Right cardiac atrium (tissue), 5 donors: ENCODE measurements at regions not wholly inside any gene's neighbourhood (a gene's known extent, or its start where the extent isn't known, plus 50 kb on each side); places are given as distances from the start of the nearest gene placed in this dataset.
"Not testable (repeated sequence)": the region's sequence is repeated elsewhere in the genome, so short reads cannot be mapped to it uniquely, and the experiment has no call there.

Source experiments
- ATAC-seq, 2 donors: fragments of 200-7000 bp; cut with Tn5 transposase; one replicate each; pipeline versions ENCODE4 v1.8.0 to v1.9.1; 2020; ENCODE audit warnings: moderate library complexity in 2 of 2, mild to moderate bottlenecking in 1 of 2
- DNase-seq, 3 donors: peaks; one replicate each; pipeline ENCODE4 v3.0.0-alpha.2; 2020
- H3K27ac ChIP-seq: one replicate; pipeline ENCODE4 v1.5.1; 2013; ENCODE audit warnings: mild to moderate bottlenecking, low read length, control low read depth, moderate library complexity
- H3K27me3 ChIP-seq: one replicate; pipeline ENCODE4 v1.6.1; 2013; ENCODE audit not compliant: control insufficient read depth, insufficient read depth
- H3K4me1 ChIP-seq: one replicate; pipeline ENCODE4 v1.6.1; 2013; ENCODE audit warnings: low read length; ENCODE audit not compliant: control insufficient read depth, insufficient read depth
- H3K4me3 ChIP-seq: one replicate; pipeline ENCODE4 v1.5.1; 2013; ENCODE audit warnings: low read length, control low read depth
- H3K9me3 ChIP-seq: one replicate; pipeline ENCODE4 v1.6.1; 2013; ENCODE audit warnings: low read length; ENCODE audit not compliant: control insufficient read depth
- WGBS: extraction: QIAGEN DNeasy Blood & Tissue Kit; methylation state at CpG from one replicate; pipeline ENCODE4 v1.1.7; 2013; 5-methylcytosine and 5-hydroxymethylcytosine counted together
- intact Hi-C, 4 donors: fragments of 100-400 bp; cut with DNase I; formaldehyde crosslinking; loops; one replicate each; pipeline versions ENCODE4 v1.11.0 to v1.14.0; 2022 to 2023
- donor health status: healthy with polysubstance abuse.
- donor health status: DM: no; HTN: yes; CAD: no.
- donor health status: DM: no; HTN: no; CAD: no.
- donor health status: DM: no; HTN: yes; CAD: no; lungs with severe emphysema.
- donor health status: DM: yes; HTN: yes; CAD: no.

DNA sequence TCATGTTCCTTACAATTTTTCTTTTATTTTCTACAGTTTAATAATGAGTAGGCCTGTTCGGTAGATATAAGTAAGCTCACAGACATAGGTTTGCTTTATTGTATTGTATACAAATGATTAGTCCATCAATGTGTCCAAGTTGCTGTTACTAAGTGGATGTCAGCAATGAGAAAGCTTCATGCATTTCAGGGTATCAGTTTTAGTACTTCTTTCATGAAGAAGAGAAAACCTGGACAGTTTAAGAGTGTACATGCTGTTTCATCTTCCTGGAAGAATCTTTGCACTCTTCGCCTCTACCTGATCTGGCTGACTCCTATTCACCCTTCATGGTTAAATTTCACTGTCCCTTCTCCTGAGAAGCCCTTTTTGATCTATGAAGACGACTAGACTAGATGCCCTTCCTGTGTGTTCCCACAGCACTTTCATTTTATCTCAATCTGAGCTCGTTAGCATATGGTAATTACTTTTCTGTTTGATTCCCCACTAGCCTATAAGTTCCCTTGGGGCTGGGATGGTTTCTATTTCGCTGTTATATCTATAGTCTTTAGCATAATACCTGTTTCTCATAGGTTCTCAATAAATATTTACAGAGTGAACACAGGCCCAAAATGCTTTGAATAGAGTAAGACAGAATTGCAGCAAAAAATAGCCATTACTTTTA is 70.7 kb downstream of the CETN3 start:
- Histone ChIP-seq H3K4me3 (no peak overlapping the region), H3K27ac (no peak overlapping the region), H3K9me3 (no peaks in the 10 kb centered on the region), H3K4me1 (no peaks in the 10 kb centered on the region), H3K27me3 (no peaks in the 10 kb centered on the region)
- ATAC-seq: no peak
- no peak for DNase-seq
- WGBS: 66% methylated on average over 5 of the region's 5 CpGs
- intact Hi-C loops: no loop called here

DNA sequence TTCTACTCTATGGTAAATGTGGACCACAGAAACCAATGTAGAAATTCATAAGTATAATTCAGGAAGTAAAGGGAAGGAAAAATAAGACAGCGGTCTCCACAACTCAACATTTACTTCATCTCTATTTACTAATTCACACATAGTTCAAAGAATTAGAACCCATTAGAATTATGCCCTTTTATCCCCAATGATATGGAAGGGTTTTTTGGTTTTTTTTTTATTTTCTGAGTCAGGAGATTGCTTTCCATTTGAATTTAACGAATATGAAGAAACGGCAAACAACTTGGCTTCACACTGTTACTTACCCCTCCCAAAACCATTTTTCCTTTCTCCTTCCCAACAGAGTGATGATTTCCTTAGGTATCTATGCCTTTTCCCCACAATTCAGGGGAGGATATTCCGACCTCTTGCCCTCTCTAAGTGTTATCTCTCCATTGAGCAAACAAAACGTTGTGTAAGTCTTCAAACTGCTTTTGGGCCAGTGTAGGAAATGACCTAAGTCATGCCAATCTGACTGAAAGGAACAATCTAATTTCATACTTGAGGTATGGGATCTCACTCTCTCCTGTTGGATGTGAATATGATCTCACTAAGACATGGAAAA is 72.0 kb downstream of the CETN3 start:
- no peaks in the 10 kb centered on the region for H3K9me3 ChIP-seq
- no peak overlapping the region for H3K4me3 ChIP-seq
- H3K27ac ChIP-seq: no peak overlapping the region
- DNase-seq (no peak), ATAC-seq (no peak)
- 63% methylated on average over 5 of the region's 5 CpGs for WGBS
- H3K4me1 ChIP-seq: no peaks in the 10 kb centered on the region
- intact Hi-C loops: no loop called here
- H3K27me3 ChIP-seq: no peaks in the 10 kb centered on the region

DNA sequence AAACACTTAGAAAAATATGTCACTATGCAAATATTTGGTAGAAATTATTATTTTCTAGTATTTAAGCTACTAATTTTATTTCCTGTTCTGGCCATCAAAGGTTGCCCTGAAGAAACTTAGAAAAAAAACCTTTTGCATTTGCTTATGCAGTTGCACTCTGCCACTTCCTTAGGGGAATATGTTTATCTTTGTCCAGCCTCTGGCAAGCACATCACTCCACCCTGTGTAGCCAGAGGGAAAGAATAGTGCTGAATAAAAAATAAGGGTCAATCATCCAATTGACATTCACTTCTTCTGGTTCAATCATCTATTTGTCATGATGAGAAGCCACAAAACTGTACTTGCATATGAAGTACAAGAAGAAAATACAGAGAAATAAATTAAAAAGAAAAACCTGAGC is 72.8 kb downstream of the CETN3 start:
- ATAC-seq (no peak), DNase-seq (no peak)
- intact Hi-C loops: no loop called here
- Histone ChIP-seq H3K27me3 (no peaks in the 10 kb centered on the region), H3K4me1 (no peaks in the 10 kb centered on the region), H3K4me3 (no peak overlapping the region), H3K9me3 (no peaks in the 10 kb centered on the region), H3K27ac (no peak overlapping the region)

DNA sequence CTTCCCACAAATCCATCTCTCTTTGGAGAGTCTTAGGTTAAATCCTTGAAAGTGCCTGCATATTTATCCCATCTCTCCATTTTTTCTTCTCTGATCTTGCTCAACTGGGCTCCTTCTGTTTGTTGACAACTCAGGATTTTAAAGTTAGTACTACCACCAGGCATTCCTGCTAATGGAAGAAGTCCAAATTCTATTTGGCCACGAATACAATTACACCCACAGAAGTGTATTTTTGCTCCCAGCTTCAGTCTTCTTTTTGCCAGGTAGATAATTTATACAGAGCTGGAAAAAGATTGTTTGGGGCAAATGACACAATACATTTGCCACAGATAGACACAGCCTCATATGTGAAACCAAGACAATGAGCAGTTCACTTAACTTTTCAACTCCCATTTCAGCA is 74.8 kb downstream of the CETN3 start:
- intact Hi-C loops: no loop called here
- no peak overlapping the region for H3K27ac ChIP-seq
- ATAC-seq (no peak), DNase-seq (no peak)
- H3K9me3 ChIP-seq: no peaks in the 10 kb centered on the region
- H3K27me3 ChIP-seq: no peaks in the 10 kb centered on the region
- H3K4me3 ChIP-seq: no peak overlapping the region
- 22% methylated on average over 1 of the region's 1 CpG for WGBS
- H3K4me1 ChIP-seq: no peaks in the 10 kb centered on the region

DNA sequence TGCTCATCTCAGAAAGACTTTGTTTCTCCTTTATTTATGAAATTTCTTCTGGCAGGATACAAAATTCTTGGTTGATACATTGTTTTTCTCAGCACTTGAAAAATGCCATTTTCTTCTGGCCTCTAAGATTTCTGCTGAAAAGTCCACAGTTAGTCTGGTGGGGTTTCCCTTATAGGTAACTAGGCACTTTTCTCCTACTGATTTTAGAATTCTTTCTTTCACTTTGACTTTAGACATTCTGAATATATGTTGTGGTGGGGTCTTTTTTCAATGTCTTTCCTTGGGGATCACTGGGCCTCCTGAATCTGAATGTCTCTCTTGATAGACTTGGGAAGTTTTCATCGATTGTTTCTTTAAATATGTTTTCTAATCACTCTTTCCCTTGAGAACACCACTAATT is 79.6 kb downstream of the CETN3 start:
- WGBS: 88% methylated on average over 1 of the region's 1 CpG
- H3K4me3 ChIP-seq: no peak overlapping the region
- no peaks in the 10 kb centered on the region for H3K4me1 ChIP-seq
- H3K9me3 ChIP-seq: no peaks in the 10 kb centered on the region
- H3K27ac ChIP-seq: no peak overlapping the region
- H3K27me3 ChIP-seq: no peaks in the 10 kb centered on the region
- DNase-seq (no peak), ATAC-seq (no peak)
- intact Hi-C loops: no loop called here

DNA sequence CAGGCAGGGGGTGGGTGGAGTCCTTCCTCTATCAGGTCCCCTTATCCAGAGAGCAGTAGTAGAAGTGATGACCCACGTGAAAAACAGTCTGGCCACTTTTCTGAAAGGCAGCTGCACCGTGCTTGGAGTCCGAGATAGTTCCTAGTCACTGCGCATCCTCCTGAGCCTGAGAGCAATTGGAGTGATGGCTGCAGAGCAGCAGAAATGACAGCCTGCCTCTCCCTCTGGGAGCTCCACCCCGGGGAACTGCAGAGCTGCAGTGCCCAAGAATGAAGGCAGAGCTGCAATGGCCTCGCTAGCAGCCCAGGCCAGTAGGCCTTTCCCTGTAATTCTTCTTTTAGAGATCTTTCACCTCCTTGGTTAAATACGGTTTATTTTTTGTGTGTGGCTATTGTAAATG is 82.6 kb downstream of the CETN3 start:
- DNase-seq (no peak), ATAC-seq (no peak)
- WGBS: 55% methylated on average over 7 of the region's 7 CpGs

DNA sequence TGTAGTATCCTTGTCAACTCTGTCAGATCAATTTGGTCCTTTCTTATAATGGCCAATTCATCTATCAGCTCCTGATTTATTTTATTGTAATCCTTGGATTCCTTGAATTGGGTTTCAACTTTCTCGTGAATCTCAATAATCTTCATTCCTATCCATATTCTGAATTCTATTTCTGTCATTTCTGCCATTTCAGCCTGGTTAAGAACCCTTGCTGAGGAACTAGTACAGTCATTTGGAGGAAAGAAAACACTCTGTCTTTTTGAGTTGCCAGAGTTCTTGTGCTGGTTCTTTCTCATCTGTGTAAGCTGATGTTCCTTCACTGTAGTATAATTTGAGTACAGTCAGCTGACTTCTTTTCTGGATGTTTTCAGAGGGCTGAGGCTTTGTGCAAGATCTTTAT is 84.5 kb downstream of the CETN3 start:
- Histone ChIP-seq H3K27ac (no peak overlapping the region), H3K4me3 (no peak overlapping the region), H3K4me1 (no peaks in the 10 kb centered on the region), H3K27me3 (no peaks in the 10 kb centered on the region), H3K9me3 (no peaks in the 10 kb centered on the region)
- ATAC-seq: no peak
- no peak for DNase-seq
- WGBS: 90% methylated on average over 1 of the region's 1 CpG
- intact Hi-C loops: no loop called here

More for the DNA sequence above, 82.6 kb downstream of the CETN3 start:
- Histone ChIP-seq H3K27ac (no peak overlapping the region), H3K4me1 (no peaks in the 10 kb centered on the region), H3K9me3 (no peaks in the 10 kb centered on the region), H3K27me3 (no peaks in the 10 kb centered on the region), H3K4me3 (no peak overlapping the region)
- intact Hi-C loops: no loop called here

DNA sequence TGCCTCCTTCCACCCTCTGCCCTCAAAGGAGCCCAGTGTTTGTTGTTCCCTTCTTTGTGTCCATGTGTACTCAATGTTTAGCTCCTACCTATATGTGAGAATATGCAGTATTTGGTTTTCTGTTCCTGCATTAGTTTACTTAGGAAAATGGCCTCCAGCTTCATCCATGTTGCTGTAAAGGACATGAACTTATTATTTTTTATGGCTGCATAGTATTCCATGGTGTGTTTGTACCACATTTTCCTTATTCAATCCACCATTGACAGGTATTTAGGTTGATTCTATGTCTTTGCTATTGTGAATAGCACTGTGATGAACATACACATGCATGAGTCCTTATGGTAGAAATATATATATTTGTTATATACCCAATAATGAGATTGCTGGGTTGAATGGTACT is 89.2 kb downstream of the CETN3 start:
- H3K4me3 ChIP-seq, H3K9me3 ChIP-seq, H3K4me1 ChIP-seq, intact Hi-C loops, ATAC-seq, H3K27me3 ChIP-seq, DNase-seq, H3K27ac ChIP-seq: not testable (repeated sequence)

DNA sequence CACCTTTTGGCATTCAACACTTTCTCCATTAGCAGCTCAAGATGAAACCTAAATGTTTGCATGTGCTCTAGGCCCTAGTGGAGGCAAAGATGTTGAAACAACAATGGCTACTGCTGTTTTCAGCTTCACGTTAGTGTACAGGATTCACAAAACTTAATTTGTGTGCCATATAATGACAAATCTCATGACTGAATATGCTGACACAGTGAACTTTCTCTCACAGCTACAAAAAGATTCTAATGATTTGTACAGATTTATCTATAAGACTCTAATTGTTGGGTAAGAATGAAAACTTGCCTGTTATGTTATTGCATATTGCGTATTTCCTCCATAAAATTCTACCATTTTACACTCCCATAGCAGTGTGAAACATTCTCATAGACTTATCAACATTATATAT is 97.5 kb downstream of the CETN3 start:
- H3K9me3 ChIP-seq: no peaks in the 10 kb centered on the region
- intact Hi-C loops: no loop called here
- DNase-seq (no peak), ATAC-seq (no peak)
- no peaks in the 10 kb centered on the region for H3K4me1 ChIP-seq
- H3K4me3 ChIP-seq: no peak overlapping the region
- 90% methylated on average over 2 of the region's 2 CpGs for WGBS
- H3K27ac ChIP-seq: no peak overlapping the region
- H3K27me3 ChIP-seq: no peaks in the 10 kb centered on the region

DNA sequence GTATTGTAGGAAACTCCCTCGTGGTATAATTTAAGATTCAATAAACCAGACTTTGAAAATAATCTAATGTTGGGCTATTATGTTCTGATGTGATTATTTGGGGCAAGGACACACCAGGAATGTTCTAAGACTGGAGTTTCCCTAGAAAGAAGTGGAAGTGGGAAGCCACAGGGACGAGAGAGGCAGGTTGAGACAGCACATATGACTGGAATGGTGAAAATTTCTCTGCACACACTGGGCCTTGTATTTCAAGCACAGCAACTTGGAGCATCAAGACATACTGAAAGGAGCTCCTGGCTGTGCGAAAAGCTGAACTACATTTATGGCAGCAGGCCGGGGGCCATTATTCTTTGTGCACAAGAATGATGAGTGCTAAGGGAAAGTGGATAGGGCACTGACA is 98.2 kb downstream of the CETN3 start:
- H3K4me3 ChIP-seq: no peak overlapping the region
- no peaks in the 10 kb centered on the region for H3K4me1 ChIP-seq
- intact Hi-C loops: no loop called here
- no peak for DNase-seq
- no peaks in the 10 kb centered on the region for H3K9me3 ChIP-seq
- H3K27ac ChIP-seq: no peak overlapping the region
- WGBS: 57% methylated on average over 4 of the region's 4 CpGs
- ATAC-seq: no peak
- H3K27me3 ChIP-seq: no peaks in the 10 kb centered on the region

DNA sequence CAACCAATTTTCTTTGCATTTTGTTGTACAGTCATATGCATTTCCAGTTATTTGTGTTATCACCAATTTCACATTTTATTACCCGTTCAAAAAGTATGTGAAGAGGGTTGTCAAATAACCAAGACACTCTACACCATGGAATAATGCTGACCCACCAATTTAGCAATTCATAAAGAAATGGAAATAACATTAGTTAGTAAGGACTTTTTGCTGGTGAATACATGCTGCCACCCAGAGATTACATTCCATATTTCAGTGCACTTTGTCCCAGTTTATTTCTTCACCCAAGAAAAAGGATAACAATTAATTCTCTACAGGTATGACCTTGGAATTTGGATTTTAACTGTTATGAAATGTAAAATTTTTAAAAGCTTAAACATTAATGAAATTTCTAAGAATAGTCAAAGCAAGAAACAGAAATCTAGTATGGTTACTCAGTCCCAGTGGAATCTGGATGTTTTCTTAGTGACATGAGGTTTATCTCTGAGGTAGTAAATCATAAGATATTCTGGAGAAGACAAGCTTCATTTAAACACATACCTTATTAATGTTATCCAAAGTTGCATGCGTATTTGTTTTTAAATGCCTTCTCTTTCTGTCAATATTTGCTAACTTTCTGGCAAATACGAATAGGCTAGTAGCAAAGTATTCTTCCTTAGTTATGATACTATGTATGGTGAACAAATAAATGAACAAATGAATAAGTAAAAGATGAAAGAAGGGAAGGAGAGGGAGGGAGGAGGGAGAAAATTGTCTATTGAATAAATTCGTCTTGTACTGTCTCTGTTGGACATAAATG is 100.6 kb downstream of the CETN3 start:
- no peak overlapping the region for H3K27ac ChIP-seq
- ATAC-seq (no peak), DNase-seq (no peak)
- H3K9me3 ChIP-seq: no peaks in the 10 kb centered on the region
- H3K4me3 ChIP-seq: no peak overlapping the region
- H3K4me1 ChIP-seq: no peaks in the 10 kb centered on the region
- H3K27me3 ChIP-seq: no peaks in the 10 kb centered on the region
- intact Hi-C loops: no loop called here
- WGBS: 70% methylated on average over 4 of the region's 4 CpGs
